NCI-H226 (cell line): ENCODE measurements at regions not wholly inside any gene's neighbourhood (a gene's known extent, or its start where the extent isn't known, plus 50 kb on each side); places are given as distances from the start of the nearest gene placed in this dataset.

ENCODE experiments used
- DNase-seq: peaks from one replicate; pipeline ENCODE4 v3.0.0-alpha.2; 2015

- DNase-seq = no peak
Observed at GRCh38 chr11:115775846-115776245, 271.6 kb upstream of the CADM1 start.

- no peak for DNase-seq
Observed at GRCh38 chr11:115774756-115775155, 270.5 kb upstream of the CADM1 start.

- DNase-seq = no peak
Observed at GRCh38 chr11:115769891-115770290, 265.7 kb upstream of the CADM1 start.

GRCh38 chr11:115767883-115768282 is 263.7 kb upstream of the CADM1 start:
- DNase-seq = no peak

GRCh38 chr11:115767047-115767802 is 263.0 kb upstream of the CADM1 start:
- DNase-seq = no peak

- no peak for DNase-seq
Observed at GRCh38 chr11:115766561-115766960, 262.3 kb upstream of the CADM1 start.

GRCh38 chr11:115765803-115766239 is 261.6 kb upstream of the CADM1 start:
- no peak for DNase-seq

GRCh38 chr11:115764176-115764575 is 260.0 kb upstream of the CADM1 start:
- no peak for DNase-seq

- no peak for DNase-seq
Observed at GRCh38 chr11:115761817-115762216, 257.6 kb upstream of the CADM1 start.

GRCh38 chr11:115761348-115761747 is 257.1 kb upstream of the CADM1 start:
- no peak for DNase-seq

GRCh38 chr11:115760461-115761320 is 256.5 kb upstream of the CADM1 start:
- DNase-seq = no peak

- DNase-seq = no peak
Observed at GRCh38 chr11:115759622-115760460, 255.6 kb upstream of the CADM1 start.

- no peak for DNase-seq
Observed at GRCh38 chr11:115758011-115758410, 253.8 kb upstream of the CADM1 start.

- no peak for DNase-seq
Observed at GRCh38 chr11:115751243-115752015, 247.2 kb upstream of the CADM1 start.

- DNase-seq = no peak
Observed at GRCh38 chr11:115745610-115746512, 241.6 kb upstream of the CADM1 start.

GRCh38 chr11:115745066-115745465 is 240.9 kb upstream of the CADM1 start:
- no peak for DNase-seq

- DNase-seq = no peak
Observed at GRCh38 chr11:115743719-115744118, 239.5 kb upstream of the CADM1 start.

GRCh38 chr11:115741376-115742107 is 237.3 kb upstream of the CADM1 start:
- DNase-seq = no peak

- no peak for DNase-seq
Observed at GRCh38 chr11:115740324-115740723, 236.1 kb upstream of the CADM1 start.

- DNase-seq = no peak
Observed at GRCh38 chr11:115739878-115740277, 235.7 kb upstream of the CADM1 start.

- no peak for DNase-seq
Observed at GRCh38 chr11:115739146-115739545, 234.9 kb upstream of the CADM1 start.
